HG03025 (cell line): ENCODE measurements at regions not wholly inside any gene's neighbourhood (a gene's known extent, or its start where the extent isn't known, plus 50 kb on each side); places are given as distances from the start of the nearest gene placed in this dataset.

ENCODE experiments used
- ATAC-seq: cut with Tn5 transposase; IDR thresholded peaks from one replicate; pipeline ENCODE4 v1.9.1; 2021; ENCODE audit warnings: mild to moderate bottlenecking, moderate library complexity; ENCODE audit not compliant: unreplicated experiment, low FRiP score

DNA sequence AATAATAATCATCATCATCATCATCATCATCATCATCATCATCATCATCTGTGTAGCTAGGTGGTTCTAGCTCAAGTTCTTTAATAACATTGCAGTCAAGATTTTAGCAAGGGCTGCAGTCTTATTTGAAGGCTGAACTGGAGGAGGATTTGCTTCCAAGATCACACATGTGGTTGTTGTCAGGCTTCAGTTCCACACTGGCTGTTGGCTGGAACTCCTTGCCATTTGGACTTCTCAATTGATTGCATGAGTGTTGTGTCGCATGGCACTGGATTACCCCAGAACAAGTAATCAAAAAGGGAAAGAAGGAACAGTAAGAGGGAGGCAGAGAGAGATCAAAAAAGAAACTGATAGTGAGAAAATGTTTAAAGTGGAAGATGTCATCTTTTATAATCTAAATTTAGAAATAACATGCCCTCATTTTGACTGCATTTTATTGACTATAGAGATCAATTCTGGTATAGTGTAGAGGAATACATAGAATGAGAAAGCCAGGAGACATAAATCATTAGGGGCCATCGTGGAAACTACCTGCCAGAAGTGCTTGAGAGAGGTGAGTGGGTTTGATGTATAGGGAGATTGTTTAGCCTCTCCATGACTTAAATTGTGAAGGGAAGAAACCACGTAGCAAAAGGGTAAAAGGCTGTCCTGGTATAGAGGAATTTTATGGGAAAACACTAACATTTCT lies 346.6 kb upstream of the RBMS3 start:
- ATAC-seq, result no peak

DNA sequence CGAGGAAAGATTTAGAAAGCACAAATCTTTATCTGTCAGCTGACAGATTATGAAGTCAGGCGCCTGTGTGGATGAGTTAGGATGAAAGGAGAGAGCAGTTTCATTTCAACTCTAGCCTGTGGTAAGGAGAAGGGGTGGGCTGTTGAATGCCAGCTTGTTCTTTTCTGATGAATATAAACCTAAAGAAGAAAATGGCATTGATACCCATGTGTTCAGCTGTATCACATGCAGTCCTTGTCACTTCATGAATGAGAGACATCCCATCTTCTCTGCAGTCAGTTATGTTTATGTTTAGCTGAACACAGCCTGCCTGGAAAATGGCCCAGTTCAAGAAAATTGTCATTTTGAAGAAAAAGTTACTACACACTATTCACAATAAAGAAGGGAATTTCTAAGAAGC lies 345.7 kb upstream of the RBMS3 start:
- ATAC-seq, result no peak

DNA sequence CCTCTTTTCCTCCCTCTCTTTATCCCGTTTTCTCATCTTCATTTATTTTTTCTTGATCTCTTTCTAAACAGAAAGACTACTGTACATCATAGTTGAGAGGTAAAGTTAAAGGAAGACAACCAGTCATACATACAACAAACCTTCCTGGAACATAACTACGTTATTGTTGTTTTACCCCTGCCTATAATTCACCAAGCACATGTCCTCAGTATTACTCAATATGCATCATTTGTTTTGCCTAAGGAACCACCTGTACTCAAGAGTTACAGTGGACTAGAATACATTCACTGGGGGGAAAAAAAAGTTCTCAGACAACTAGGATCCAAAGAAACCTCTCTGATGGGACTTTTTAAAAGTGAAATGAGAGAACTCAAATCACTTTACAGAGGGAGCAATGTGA lies 344.7 kb upstream of the RBMS3 start:
- no peak for ATAC-seq

DNA sequence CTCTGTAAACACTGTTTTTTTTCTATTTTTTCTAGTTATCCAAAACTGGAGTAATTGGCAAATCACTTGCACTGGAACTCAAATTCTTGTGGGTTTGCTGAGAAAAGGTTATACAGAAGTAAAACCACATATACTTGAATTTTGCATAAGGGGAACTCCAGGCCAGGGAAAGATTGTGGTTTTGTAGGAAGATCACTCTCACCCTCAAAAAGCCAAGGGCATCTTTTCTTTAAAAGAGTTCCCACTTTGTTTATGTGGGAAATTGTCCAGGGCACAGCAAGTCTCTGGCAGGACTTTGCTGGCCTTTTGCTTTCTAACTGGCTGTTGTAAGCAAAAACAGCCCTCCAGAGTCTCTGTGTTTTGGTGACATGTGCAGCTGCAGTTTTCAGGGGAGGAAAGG lies 340.3 kb upstream of the RBMS3 start:
- ATAC-seq, result peak; percentile 87

DNA sequence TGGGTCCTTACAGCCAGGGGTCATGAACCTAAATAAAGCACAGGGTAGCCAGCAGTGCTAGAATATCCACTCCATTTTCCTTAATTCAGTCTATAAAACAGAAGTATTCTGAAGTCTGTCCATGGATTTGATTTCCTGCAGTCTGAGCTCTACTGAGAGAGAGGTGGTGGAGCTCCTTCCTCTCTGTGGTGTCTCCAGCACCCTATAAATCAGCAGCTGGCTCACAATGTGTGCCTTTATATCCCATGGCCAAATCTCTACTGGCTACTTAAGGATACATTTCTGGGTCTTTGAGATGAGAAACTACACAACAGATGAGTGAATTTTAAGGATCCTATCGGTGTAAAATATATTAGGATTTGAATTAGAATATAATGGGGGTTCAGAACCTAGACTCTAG lies 339.9 kb upstream of the RBMS3 start:
- ATAC-seq, result no peak

DNA sequence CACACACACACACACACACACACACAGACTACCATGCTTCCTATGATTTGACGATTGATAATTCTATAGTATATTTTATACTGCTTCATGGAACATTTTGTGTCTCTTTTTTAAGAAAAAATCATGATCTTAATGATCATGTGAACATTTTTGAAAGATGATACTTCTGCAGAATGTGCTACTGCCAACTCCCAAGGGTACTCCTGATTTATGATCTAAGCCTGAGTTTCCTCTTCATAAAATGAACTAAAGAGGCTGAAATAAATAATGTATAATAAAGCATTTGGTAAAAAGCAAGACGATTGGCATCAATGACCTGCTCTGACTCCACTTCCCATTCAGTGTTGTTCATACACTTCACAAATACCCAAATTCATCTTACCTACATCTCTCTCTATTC lies 333.8 kb upstream of the RBMS3 start:
- no peak for ATAC-seq

DNA sequence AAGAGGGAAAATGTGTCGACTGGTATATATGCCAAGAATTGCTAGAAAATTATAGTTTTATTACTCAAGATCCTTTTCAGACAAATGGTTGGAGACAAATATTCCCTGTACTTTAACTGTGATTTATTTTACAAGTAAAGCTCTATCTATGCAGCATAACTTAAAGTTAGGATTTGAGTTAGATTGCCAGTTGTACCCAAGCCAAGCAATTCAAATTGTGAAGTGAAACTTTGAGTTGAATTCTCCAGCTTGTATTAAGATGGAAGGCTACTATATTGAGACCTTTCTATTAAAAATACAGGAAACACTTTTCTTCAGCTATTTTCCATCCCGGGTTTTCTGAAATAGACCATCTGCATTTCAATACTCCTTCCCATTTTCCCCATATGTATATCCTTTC lies 333.1 kb upstream of the RBMS3 start:
- no peak for ATAC-seq

DNA sequence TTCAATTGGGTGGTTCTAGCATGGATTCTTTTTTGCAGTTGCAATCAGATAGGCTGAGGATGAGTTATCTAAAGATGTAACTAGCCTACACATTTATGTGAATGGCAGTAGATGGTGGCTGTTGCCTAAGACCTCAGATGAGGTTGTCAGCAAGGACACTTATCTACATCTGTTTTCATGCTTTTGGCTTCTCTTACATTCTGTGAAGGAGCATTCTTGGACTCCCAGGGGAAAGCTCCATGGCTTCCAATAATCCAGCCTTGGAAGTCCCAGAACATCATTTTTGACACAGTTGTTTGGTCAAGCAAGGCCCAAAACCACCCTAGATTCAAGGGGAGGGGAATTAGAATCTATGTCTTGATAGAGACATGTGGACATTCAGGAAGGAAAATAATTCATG lies 332.2 kb upstream of the RBMS3 start:
- ATAC-seq, result no peak

DNA sequence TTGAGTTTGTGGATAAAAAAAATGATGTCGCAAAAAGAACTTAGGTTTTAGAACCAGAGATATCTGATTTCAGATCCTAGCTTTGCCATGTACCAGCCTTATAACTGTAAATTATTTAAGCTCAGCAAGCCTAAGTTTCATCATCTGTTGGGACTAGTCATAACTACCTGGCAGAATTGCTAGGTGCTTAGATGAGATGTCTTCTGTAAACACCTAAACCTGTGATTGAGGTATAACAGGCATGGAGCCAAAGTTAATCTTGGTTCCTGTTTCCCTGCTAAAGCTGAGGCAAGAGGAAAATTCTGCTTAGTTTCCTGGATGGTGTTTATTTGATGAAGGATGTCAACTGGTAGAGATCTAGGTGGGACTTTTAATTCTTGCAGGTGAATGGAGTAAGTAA lies 331.3 kb upstream of the RBMS3 start:
- no peak for ATAC-seq

DNA sequence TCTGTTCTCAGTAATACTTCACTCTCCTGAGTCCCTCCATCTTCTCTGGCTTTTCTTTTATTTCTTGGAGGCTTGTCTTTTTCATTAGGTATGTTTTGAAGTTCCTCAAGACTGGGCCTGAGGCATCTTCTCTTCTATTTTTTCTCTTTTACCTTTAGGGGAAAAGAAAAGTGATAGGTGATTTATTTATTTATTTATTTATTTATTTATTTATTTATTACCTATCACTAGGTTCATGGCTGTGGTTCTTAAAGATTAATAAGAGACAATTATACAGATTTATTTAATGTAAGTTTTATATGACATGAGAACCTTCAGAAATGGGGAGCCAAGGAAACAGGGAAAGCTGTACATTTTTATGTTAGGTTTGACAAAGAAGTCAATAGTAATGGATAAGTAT lies 330.3 kb upstream of the RBMS3 start:
- no peak for ATAC-seq

DNA sequence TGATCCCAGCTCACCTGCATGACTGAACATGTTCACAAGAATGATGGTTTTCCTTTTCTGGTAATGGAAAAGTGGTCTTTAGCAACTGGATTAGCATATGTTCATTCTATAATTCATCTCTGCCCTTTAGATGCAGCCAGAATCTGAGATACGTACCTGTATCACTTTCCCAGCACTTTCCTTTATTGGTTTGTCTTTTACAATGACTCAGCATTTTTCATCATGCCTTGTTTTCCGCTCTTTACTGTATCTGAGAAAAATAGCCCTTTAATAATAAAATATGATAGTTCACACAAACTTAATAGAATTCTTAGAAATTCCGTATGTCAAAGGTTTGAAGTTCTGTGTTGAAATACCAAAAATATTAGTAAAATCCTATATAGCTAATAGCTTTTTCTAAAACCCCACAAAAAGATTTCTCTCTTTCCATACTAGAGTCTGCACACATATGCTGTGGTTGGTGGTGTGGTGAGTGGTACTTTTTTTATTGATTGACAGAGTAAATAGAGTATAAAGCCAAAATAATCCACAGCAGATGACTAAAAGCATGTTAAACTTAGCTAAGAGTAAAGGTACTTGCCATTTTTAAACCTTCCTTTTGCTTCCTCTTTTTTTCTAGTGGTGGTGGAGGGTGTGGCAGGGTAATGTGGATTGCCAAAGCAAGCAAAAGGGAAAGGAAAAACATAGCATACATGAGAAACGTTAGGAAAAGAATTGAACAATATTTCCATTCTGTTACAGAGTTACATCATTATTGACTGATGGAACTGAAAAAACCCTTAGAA lies 328.9 kb upstream of the RBMS3 start:
- no peak for ATAC-seq

DNA sequence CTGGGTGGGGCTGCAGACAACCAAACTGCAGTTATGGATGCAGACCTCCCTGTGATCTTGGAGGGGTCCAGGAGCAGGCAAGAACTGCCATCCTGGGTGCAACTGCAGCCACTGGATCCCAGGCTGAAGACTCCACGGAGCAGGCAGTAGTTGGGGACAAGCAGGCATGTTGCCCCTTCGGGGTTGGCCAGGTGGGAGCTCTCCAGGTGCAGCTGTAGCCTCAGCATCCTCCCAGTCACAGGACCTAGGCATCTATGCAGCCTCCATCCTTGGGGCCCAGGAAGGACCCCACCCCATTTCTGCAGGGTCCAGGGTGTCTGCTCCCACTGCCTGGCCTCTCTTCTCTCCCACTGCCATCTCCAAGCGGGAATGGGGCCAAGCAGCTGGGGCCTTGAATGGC lies 322.2 kb upstream of the RBMS3 start:
- ATAC-seq, result no peak

DNA sequence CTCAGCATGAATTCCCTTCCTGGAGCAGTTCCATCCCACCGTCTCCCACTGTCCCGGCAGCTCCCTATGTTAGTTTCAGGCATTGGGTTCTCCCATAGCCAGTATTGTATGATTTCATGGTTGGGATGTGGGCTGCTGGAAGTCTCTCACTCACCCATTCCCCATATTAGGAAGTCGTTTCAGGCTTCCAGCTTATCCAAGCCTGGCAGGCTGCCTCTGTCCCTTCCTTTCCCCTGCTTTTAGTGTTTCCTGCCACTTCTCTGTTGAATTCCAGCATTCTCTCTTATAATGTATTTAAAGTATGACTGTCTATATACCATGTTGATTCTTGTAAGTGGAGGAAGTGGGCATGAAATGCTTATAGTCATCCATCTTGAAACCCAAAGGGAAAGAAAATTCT lies 309.7 kb upstream of the RBMS3 start:
- ATAC-seq, result no peak

DNA sequence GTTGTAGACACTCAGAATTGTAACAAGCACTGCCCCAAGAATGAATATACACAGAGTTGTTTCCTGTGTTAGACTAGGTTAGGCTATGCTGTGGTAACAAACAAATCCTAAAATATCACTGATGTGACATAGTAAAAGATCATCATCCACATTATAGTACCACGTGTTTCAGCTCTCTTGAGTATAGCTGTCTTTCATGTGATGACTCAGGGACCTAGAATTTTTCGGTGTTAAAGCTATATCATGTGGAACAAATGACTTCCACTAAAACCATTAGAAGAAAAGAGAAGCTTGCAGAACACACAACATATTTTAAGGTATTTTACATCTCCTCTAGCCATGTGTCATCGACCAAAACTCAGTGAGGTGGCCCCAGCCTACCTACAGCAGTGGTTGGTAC lies 307.9 kb upstream of the RBMS3 start:
- no peak for ATAC-seq

DNA sequence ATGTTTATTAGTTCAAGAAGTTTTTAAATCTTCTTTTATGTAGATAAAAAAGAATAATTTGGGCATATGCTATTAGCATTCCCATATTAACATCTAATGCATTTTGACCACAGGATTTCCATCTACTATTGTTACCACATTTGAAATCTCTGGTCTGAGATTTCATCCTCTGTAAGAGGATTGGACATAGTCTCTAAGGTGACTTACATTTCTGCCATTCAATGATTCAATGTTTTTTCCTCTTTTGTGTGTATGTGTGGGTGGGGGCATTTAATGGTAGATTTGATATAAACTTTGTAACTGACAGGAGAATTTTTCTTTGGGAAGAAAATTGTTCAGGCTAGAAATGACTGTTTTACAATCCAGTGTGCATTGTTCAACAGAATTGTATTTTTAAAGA lies 307.3 kb upstream of the RBMS3 start:
- ATAC-seq, result no peak

DNA sequence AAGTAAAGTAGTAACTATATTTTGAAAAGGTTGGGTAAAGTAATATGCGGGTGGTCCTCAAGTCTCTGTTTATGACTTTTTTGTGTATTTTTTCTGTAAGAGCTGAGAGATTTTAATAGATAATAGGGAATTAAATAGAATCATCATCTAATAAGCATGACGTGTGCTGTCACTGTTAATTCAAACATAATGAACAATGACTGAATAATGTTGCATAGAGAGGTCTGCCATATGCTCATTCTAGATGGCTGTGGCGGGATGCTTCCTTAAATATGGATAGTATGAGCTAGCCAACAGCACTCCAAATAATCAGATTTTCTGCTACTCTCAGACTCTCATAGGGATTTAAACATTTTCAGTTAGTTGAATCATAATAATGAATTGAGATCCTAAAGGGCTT lies 302.8 kb upstream of the RBMS3 start:
- no peak for ATAC-seq

DNA sequence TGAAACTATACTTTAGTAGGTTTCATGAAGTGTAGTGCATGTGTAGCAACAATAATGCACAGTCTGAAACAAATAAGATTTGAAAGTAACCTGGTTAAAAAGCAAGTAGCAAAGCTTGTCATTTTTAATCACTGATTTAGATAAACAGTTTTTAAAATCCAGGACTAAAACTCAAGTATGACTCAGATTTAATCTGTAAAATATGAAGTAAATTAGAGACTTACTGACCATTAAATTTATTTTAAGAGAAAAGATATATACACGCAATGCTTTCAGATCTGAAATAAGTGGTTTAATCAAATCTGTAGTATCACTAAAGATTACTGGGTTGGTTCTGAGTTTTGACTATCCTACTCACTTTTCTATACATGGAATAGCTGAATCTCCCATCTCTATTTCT lies 300.7 kb upstream of the RBMS3 start:
- ATAC-seq, result no peak

DNA sequence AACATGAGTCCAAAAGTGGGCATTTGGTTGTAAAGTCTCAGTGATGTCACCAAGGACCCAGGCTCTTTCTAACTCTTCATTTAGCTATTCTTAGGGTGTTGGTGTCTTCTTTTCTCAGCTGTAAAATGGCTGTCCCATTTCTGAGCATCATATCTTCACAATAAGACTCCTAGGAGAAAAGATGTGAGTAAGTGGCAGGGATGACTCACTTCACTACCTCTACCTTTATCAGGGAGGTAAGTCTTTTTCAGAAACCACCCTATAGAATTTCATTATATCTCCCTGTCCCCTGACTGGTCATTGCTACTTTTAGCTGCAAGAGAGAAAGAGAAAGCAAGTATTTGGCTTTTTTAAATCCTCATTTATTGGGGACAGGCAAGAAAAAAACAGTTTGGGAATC lies 300.2 kb upstream of the RBMS3 start:
- no peak for ATAC-seq

DNA sequence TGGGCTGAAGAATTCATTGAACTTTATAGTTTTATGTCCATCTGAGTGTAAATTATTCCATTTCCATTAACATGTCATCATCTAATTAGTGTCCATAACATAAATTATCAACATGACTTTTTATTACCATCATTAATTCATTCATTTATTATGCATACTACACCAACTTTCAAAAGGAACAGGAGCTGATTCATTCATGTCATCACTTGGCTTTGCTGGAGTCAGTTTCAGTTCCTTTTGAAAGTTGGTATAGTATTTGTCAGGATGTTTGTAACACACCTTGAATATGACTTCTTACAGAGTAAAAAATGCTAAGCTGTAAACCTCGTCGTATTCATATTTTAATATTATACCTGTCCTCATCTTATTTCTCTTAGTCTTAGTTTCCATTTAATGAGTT lies 298.0 kb upstream of the RBMS3 start:
- ATAC-seq, result peak; percentile 55

DNA sequence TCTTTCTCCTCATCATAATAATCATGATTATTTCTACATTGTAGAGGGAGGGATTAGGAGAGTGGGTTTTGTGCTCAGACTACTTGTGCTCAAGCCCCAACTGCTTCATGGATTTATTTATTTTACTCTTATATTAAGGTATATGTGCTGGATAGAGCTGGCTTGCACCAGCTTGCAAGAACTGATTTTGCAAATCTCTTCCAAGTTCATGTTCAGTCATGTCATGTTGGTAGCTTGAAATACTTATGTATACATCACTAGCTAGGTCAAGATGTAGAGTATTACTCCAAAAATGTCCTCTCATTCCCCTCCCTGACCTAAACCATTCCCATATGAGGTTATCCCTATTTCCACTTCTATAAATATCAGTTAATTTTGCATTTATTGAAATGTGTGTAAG lies 293.9 kb upstream of the RBMS3 start:
- ATAC-seq, result no peak

DNA sequence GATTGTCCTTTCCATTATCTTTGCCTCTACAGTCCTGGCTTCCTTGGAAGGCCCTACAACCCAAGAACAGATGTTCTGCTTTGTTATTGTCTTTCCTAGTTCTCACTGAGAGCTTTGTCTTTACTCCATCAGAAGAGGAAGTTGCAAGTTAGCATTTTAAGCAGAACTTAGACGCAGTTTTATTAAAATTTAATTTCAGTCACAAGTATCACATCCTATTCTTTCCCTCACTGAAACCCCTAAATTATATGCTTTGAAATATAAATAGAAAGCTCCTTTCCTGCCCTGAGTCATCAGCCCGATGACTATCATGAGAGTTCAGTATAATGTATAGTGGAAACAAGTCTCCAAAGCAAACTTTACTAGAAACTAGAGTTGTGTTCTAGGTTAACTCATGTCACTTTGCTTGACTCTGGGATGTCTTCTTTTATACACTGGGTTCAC lies 291.2 kb upstream of the RBMS3 start:
- peak; percentile 86 for ATAC-seq

DNA sequence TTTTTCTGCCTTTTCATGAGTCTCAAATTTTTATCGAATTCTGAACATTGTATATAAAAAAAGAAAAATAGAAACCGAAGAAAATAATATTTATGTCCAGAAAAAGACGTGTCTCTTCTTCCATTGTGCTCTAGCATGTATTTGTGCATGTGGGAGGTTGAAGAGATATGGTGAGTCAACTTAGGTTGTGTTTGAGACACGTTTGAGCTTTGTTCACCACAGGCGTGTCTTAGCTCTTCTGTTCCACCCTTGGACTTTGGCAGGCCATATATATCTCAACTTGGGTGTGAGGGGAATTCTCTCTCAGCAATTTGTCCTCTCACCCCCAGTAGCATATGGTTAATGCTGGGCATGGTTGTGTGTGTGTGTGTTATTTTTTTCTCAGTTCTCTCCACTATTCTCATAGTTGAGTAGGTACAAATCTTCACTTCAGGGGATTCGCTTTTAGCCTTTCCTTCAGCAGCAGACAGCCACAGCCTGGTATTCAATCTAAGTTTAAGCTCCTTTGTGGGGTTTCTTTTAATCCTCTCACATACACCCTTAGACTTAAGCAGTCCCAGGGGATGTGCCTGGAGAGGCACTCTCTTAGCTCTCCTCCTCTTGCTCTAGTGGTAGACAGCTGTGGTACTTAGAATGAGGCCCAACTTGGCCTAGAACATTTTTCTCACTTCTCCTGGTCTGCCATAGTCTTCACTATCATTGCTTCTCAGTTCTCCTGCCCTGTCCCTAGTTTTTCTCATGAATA lies 286.5 kb upstream of the RBMS3 start:
- ATAC-seq, result no peak
